Astrocyte (in vitro differentiated cells and primary cell): ENCODE measurements at regions not wholly inside any gene's neighbourhood (a gene's known extent, or its start where the extent isn't known, plus 50 kb on each side); places are given as distances from the start of the nearest gene placed in this dataset.

Source experiments
- CTCF ChIP-seq: IDR thresholded peaks from 2 replicates; pipeline ENCODE4 v1.5.1; 2011; ENCODE audit warnings: low read depth, mild to moderate bottlenecking, inconsistent platforms, low read length, moderate library complexity; ENCODE audit not compliant: insufficient read depth
- EZH2 ChIP-seq: IDR thresholded peaks from 2 replicates; pipeline ENCODE4 v1.6.1; 2012; ENCODE audit warnings: mild to moderate bottlenecking, low read length, inconsistent platforms; ENCODE audit not compliant: insufficient read depth

- no peak for TF ChIP-seq CTCF
- TF ChIP-seq EZH2 = no peak
These were observed 93.4 kb upstream of the DEFB112 start for GRCh38 chr6:50143011-50143719.
